Suprapubic skin (tissue), 4 donors: ENCODE measurements at regions not wholly inside any gene's neighbourhood (a gene's known extent, or its start where the extent isn't known, plus 50 kb on each side); places are given as distances from the start of the nearest gene placed in this dataset.

Experiments used
- DNase-seq, 2 donors: peaks; one replicate each; pipeline ENCODE4 v3.0.0-alpha.2; 2019; ENCODE audit warnings: low spot score in 2 of 2
- H3K27ac ChIP-seq: fragments of 200-600 bp; sonication (generic); one replicate; pipeline ENCODE4 v1.5.1; 2019
- H3K27me3 ChIP-seq: fragments of 200-600 bp; sonication (generic); one replicate; pipeline ENCODE4 v1.5.1; 2019
- H3K36me3 ChIP-seq: fragments of 200-600 bp; sonication (generic); one replicate; pipeline ENCODE4 v1.5.1; 2019
- H3K4me1 ChIP-seq: fragments of 200-600 bp; sonication (generic); one replicate; pipeline ENCODE4 v1.5.1; 2019
- H3K4me3 ChIP-seq: fragments of 200-600 bp; sonication (generic); one replicate; pipeline ENCODE4 v1.5.1; 2019; ENCODE audit warnings: mild to moderate bottlenecking
- H3K9me3 ChIP-seq: fragments of 200-600 bp; sonication (generic); one replicate; pipeline ENCODE4 v1.5.1; 2019
- EP300 ChIP-seq: sonication (generic); formaldehyde crosslinking; IDR thresholded peaks from one replicate; pipeline ENCODE4 v1.6.1; 2017; ENCODE audit warnings: antibody characterized with exemption
- POLR2A ChIP-seq, 2 donors: fragments of 450-650 bp; IDR thresholded peaks; one replicate each; pipeline ENCODE4 v1.6.1; 2017; ENCODE audit warnings: antibody characterized with exemption in 2 of 2, mild to moderate bottlenecking in 2 of 2, moderate library complexity in 2 of 2
- POLR2AphosphoS5 ChIP-seq, 3 donors: sonication (generic); formaldehyde crosslinking; IDR thresholded peaks; one replicate each; pipeline ENCODE4 v1.6.1; 2017; ENCODE audit warnings: antibody characterized with exemption in 3 of 3
- WGBS: methylation state at CpG from one replicate; pipeline ENCODE4 v1.1.5; 2018; 5-methylcytosine and 5-hydroxymethylcytosine counted together
- TF ChIP-seq, protein P1 (sequence below), 2 donors: fragments of 200-600 bp in 1 of 2; fragments of 450-650 bp in 1 of 2; sonication (generic) in 1 of 2; IDR thresholded peaks; one replicate each; pipeline ENCODE4 v1.5.1; 2016 to 2019; ENCODE audit warnings: antibody characterized with exemption in 2 of 2, mild to moderate bottlenecking in 1 of 2, moderate library complexity in 1 of 2

DNA sequence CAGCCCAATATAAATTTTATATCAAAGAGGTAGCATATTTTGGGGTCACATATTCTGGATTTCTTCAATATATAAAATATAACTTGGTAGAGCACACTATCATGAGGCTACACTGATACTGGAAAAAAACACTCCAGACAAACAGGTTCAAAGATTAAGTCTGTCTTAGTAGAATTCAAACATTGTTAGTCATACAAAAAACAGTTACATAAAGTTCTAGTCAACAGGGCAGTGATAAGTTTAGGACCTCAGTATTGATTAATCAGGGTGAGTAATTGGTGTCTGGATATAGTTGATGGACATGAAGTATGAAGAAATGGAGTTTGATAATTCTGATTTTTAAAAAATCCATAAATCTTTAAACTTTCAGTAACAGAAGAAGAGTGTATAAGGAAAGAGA, 1291.3 kb downstream of the FSTL5 start:
- Histone ChIP-seq H3K27me3 (no peaks in the 10 kb centered on the region), H3K9me3 (no peaks in the 10 kb centered on the region), H3K36me3 (no peaks in the 10 kb centered on the region), H3K27ac (no peak overlapping the region), H3K4me1 (no peaks in the 10 kb centered on the region), H3K4me3 (no peak overlapping the region)
- TF ChIP-seq POLR2A (IDR thresholded peaks at IDR 0.05) (no peak), EP300 (no peak), POLR2AphosphoS5 (IDR thresholded peaks at IDR 0.05) (no peak)
- TF ChIP-seq, protein P1, sequence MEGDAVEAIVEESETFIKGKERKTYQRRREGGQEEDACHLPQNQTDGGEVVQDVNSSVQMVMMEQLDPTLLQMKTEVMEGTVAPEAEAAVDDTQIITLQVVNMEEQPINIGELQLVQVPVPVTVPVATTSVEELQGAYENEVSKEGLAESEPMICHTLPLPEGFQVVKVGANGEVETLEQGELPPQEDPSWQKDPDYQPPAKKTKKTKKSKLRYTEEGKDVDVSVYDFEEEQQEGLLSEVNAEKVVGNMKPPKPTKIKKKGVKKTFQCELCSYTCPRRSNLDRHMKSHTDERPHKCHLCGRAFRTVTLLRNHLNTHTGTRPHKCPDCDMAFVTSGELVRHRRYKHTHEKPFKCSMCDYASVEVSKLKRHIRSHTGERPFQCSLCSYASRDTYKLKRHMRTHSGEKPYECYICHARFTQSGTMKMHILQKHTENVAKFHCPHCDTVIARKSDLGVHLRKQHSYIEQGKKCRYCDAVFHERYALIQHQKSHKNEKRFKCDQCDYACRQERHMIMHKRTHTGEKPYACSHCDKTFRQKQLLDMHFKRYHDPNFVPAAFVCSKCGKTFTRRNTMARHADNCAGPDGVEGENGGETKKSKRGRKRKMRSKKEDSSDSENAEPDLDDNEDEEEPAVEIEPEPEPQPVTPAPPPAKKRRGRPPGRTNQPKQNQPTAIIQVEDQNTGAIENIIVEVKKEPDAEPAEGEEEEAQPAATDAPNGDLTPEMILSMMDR (IDR thresholded peaks at IDR 0.05), result no peak
- no peak for DNase-seq

GRCh38 chr4:160877087-160877790, 1286.6 kb downstream of the FSTL5 start:
- H3K9me3 ChIP-seq, result no peaks in the 10 kb centered on the region
- no peaks in the 10 kb centered on the region for H3K27me3 ChIP-seq
- H3K4me1 ChIP-seq, result no peaks in the 10 kb centered on the region
- no peak for DNase-seq
- no peak for TF ChIP-seq POLR2A (IDR thresholded peaks at IDR 0.05)
- no peak for TF ChIP-seq POLR2AphosphoS5 (IDR thresholded peaks at IDR 0.05)
- TF ChIP-seq, protein P1 (IDR thresholded peaks at IDR 0.05), result no peak
- TF ChIP-seq EP300, result no peak
- H3K27ac ChIP-seq, result no peak overlapping the region
- H3K36me3 ChIP-seq, result no peaks in the 10 kb centered on the region
- H3K4me3 ChIP-seq, result no peak overlapping the region
- 82% methylated on average over 9 of the region's 9 CpGs for WGBS

DNA sequence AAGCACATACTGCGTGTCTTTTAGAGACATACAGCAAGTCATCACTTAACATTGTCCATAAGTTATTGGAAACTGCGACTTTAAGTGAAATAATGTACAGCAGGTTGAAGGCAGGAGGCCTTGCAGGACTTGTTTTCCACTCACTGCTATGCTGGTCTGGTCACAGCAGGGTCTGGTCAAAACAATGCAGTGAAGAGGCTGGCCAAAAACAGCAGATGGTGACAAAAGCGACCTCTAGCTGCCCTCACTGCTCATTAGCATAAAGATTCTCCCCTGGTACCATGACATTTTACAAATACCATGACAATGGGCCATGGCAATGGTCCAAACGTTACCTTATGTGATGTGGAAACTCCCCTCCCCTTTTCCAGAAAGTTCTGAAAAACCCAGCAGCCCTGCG, 1283.6 kb downstream of the FSTL5 start:
- no peaks in the 10 kb centered on the region for H3K9me3 ChIP-seq
- no peak for DNase-seq
- no peak overlapping the region for H3K27ac ChIP-seq
- H3K36me3 ChIP-seq, result no peaks in the 10 kb centered on the region
- 79% methylated on average over 5 of the region's 5 CpGs for WGBS
- TF ChIP-seq, protein P1 (IDR thresholded peaks at IDR 0.05), result no peak
- no peak for TF ChIP-seq EP300
- no peak for TF ChIP-seq POLR2A (IDR thresholded peaks at IDR 0.05)
- no peaks in the 10 kb centered on the region for H3K27me3 ChIP-seq
- no peak overlapping the region for H3K4me3 ChIP-seq
- H3K4me1 ChIP-seq, result no peaks in the 10 kb centered on the region

GRCh38 chr4:160887668-160888067, 1276.1 kb downstream of the FSTL5 start:
- Histone ChIP-seq H3K4me3 (no peak overlapping the region), H3K36me3 (no peaks in the 10 kb centered on the region), H3K27me3 (no peaks in the 10 kb centered on the region), H3K27ac (no peak overlapping the region), H3K4me1 (no peaks in the 10 kb centered on the region), H3K9me3 (peaks cover 6% of the 10 kb centered on the region)
- TF ChIP-seq, protein P1 (IDR thresholded peaks at IDR 0.05), result no peak
- TF ChIP-seq POLR2AphosphoS5 (IDR thresholded peaks at IDR 0.05) (no peak), EP300 (no peak), POLR2A (IDR thresholded peaks at IDR 0.05) (no peak)
- no peak for DNase-seq
- 100% methylated on average over 1 of the region's 1 CpG for WGBS

- WGBS, result 79% methylated on average over 2 of the region's 2 CpGs
- H3K36me3 ChIP-seq, result no peaks in the 10 kb centered on the region
- H3K9me3 ChIP-seq, result no peaks in the 10 kb centered on the region
- no peaks in the 10 kb centered on the region for H3K27me3 ChIP-seq
- no peak overlapping the region for H3K27ac ChIP-seq
- DNase-seq, result no peak
- TF ChIP-seq POLR2AphosphoS5 (IDR thresholded peaks at IDR 0.05) (no peak), EP300 (no peak), POLR2A (IDR thresholded peaks at IDR 0.05) (no peak)
- TF ChIP-seq, protein P1 (IDR thresholded peaks at IDR 0.05), result no peak
- H3K4me3 ChIP-seq, result no peak overlapping the region
- H3K4me1 ChIP-seq, result no peaks in the 10 kb centered on the region
These were observed 1269.7 kb downstream of the FSTL5 start for GRCh38 chr4:160894128-160894527.
